GM13977 (cell line): ENCODE measurements at regions not wholly inside any gene's neighbourhood (a gene's known extent, or its start where the extent isn't known, plus 50 kb on each side); places are given as distances from the start of the nearest gene placed in this dataset.

ENCODE experiments used
- DNase-seq: peaks from one replicate; pipeline ENCODE4 v3.0.0; 2012; ENCODE audit warnings: low spot score
- in situ Hi-C: fragments of 300-500 bp; cut with MboI; formaldehyde crosslinking; loops from one replicate; pipeline ENCODE4 v1.12.0; 2022; ENCODE audit warnings: low sequenced_read_pairs, low pct_unique_long_range_greater_than_20kb, mixed read lengths, inconsistent platforms; ENCODE audit not compliant: unreplicated experiment
- TF ChIP-seq, protein P1 (sequence below): IDR thresholded peaks from 2 replicates; pipeline ENCODE4 v1.5.1; 2012; ENCODE audit warnings: mild to moderate bottlenecking, control low read depth; ENCODE audit not compliant: insufficient read depth; ENCODE audit errors: extremely low read depth, missing control alignments

DNA sequence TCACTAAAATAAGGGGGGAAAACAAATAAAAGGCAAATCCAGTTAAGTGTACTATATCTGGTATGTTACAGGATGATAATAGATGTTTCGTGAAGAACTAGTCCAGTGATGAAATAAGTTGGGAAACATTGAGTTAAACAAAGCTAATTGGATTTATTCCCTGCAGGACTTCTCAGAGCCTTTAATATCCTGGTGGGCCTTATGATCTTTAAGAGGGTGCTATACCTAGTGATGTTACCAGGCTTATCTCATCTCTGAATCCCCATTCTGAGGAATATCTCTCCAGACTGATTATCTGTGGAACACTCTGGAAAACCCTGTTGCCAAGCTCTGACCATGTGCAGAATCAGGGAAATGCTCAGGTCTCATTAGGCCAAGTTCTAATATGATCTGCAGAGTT is 54.8 kb upstream of the POMGNT2 start:
- DNase-seq: no peak
- TF ChIP-seq, protein P1, sequence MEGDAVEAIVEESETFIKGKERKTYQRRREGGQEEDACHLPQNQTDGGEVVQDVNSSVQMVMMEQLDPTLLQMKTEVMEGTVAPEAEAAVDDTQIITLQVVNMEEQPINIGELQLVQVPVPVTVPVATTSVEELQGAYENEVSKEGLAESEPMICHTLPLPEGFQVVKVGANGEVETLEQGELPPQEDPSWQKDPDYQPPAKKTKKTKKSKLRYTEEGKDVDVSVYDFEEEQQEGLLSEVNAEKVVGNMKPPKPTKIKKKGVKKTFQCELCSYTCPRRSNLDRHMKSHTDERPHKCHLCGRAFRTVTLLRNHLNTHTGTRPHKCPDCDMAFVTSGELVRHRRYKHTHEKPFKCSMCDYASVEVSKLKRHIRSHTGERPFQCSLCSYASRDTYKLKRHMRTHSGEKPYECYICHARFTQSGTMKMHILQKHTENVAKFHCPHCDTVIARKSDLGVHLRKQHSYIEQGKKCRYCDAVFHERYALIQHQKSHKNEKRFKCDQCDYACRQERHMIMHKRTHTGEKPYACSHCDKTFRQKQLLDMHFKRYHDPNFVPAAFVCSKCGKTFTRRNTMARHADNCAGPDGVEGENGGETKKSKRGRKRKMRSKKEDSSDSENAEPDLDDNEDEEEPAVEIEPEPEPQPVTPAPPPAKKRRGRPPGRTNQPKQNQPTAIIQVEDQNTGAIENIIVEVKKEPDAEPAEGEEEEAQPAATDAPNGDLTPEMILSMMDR: no peak
- in situ Hi-C loops: no loop called here

DNA sequence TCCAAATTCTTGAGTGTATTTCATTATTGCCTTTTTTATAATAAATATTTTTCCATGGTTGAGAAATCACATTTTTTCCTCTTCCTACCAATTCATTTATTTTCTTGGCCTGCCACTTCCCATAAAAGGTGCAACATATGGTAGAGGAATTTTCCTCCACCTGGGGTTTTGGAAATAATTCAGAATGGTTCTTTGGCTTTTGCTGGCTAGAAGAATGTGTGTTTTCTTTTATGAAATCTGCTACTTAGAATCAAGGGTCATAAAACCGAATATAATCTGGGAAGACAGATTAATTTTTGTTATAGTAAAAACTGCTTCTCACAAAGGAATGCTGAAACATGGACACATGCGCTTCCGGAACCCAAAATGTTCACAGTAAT is 54.0 kb upstream of the POMGNT2 start:
- DNase-seq: no peak
- TF ChIP-seq, protein P1: no peak
- in situ Hi-C loops: no loop called here

DNA sequence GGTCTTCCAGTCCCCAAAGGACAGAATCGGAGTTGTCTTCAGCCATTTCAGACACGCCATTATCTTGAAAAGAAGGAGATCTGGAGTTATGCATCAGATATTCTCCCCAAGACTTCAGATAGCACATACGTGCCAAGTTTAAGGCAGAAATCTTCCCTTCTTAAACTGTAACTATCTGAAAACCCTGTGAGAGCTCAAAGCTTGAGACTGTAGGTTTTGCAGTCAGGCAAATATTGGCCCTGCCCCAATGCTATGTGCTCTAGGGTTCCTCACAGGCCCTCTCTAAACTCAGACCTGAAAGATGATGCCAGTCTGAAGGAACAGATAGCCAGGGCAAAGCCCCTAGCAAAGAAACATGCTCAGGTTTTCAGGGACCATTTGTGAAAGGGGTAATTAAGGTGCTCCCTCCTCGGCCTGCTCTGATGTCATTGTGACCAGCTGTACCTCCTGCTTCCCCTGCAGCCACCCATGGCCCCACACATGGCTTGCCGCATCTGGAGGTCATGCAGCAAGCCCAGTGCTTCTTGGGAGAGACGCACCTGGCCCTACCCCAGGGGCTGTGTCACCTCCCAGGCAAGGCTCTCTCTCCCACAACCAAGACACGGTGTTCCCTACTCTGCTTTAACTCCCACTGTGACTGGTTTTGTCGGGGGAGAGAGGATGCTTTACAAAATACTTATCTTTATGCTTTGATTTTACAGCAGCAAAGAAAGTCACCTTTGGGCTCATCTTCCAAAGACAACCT is 53.4 kb upstream of the POMGNT2 start:
- no peak for DNase-seq
- in situ Hi-C loops: no loop called here
- TF ChIP-seq, protein P1: no peak

DNA sequence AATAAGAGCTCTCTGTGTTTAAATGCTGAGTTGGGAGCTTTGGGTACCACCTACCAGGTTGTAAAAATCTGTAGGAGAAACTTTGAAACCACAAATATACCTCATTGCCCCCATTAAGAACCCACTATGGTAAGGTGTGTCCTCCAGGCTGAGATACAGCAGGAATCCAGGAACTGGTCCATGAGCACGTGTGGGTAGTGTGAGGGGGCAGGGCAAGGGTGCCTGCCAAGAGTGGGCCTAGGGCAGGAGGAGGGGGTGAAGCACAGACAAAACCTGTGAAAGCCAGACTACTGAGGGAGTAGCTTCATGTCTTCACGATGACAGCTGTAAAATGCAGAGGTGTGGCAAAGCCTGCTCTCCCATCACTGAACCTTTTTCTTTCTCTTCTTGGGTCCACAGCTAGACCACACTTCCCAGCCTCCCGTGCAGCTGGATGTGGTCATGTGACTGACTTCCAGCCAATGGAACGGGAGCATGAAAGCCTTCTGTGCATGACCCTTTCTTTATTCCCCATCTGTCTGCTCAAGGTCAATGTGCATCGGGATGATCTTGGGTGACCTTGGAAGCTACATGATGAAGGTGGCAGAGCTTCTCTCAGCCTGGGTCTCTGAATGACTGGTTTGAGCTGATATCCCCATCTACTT is 51.1 kb upstream of the POMGNT2 start:
- DNase-seq: no peak
- in situ Hi-C loops: no loop called here
- TF ChIP-seq, protein P1: no peak

DNA sequence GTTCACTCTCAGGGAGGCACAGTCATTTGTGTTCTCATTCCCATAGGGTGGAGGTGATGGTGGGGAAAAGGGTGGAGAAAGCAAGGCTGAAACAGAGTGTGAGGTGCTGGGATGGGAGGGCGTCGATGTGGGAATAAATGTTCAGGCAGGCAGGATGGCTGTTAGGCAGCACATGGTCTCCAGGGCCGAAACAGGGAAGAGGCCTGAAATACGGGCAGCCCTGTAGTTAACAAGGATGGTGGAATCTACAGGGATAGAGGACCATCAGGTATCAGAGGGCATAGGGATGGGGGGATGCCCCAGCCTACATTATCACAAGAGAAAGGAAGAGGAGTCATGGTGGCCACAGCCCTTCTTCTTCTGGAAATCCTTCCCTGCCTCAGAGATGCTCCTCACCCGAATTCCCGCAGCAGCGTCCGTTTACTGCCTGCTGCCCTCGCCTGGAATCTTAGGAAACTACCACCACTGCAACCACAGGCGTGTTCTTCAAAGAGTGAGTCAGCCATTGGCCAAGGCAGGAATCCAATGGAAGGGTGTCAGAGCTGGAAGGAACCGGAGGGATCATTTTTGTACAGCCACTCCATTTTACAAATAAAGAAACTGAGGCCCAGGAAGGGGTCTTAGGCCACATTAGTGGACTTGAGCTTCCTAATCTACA is 49.7 kb upstream of the POMGNT2 start:
- no peak for DNase-seq
- in situ Hi-C loops: no loop called here
- TF ChIP-seq, protein P1: no peak
